GM19239 (cell line): ENCODE measurements at regions not wholly inside any gene's neighbourhood (a gene's known extent, or its start where the extent isn't known, plus 50 kb on each side); places are given as distances from the start of the nearest gene placed in this dataset.

Experiments used
- DNase-seq: peaks from one replicate; pipeline ENCODE4 v3.0.0; 2011; ENCODE audit warnings: low spot score; ENCODE audit not compliant: insufficient read length
- FAIRE-seq: peaks from 2 replicates; lab custom pipeline; 2011; peaks lifted over from hg19 to GRCh38; lab: Jason Lieb, UNC

- no peak for FAIRE-seq
- DNase-seq: no peak
Measured at GRCh38 chr3:110166791-110167190, 829.4 kb upstream of the DPPA4 start.

GRCh38 chr3:110174908-110175307 lies 837.6 kb upstream of the DPPA4 start:
- FAIRE-seq: no peak
- DNase-seq: no peak

- no peak for DNase-seq
- FAIRE-seq: no peak
Measured at GRCh38 chr3:110178965-110179364, 841.6 kb upstream of the DPPA4 start.

GRCh38 chr3:110180733-110181132 lies 843.4 kb upstream of the DPPA4 start:
- DNase-seq (no peak), FAIRE-seq (no peak)

- DNase-seq (no peak), FAIRE-seq (no peak)
Measured at GRCh38 chr3:110181226-110181625, 843.9 kb upstream of the DPPA4 start.

GRCh38 chr3:110184536-110184935 lies 847.2 kb upstream of the DPPA4 start:
- FAIRE-seq (no peak), DNase-seq (no peak)

GRCh38 chr3:110193074-110193473 lies 855.7 kb upstream of the DPPA4 start:
- no peak for DNase-seq
- FAIRE-seq: no peak

- FAIRE-seq (no peak), DNase-seq (no peak)
Measured at GRCh38 chr3:110198717-110199587, 861.6 kb upstream of the DPPA4 start.

GRCh38 chr3:110199588-110199943 lies 862.2 kb upstream of the DPPA4 start:
- no peak for FAIRE-seq
- no peak for DNase-seq

GRCh38 chr3:110210086-110210660 lies 861.4 kb upstream of the NECTIN3 start:
- DNase-seq: no peak
- FAIRE-seq: no peak

- FAIRE-seq (no peak), DNase-seq (no peak)
Measured at GRCh38 chr3:110226645-110227044, 845.0 kb upstream of the NECTIN3 start.

GRCh38 chr3:110227991-110228390 lies 843.6 kb upstream of the NECTIN3 start:
- DNase-seq: no peak
- no peak for FAIRE-seq

GRCh38 chr3:110234831-110235230 lies 836.8 kb upstream of the NECTIN3 start:
- FAIRE-seq (no peak), DNase-seq (no peak)

- no peak for DNase-seq
- no peak for FAIRE-seq
Measured at GRCh38 chr3:110236976-110237610, 834.5 kb upstream of the NECTIN3 start.

- DNase-seq (no peak), FAIRE-seq (no peak)
Measured at GRCh38 chr3:110243081-110243480, 828.5 kb upstream of the NECTIN3 start.

- no peak for DNase-seq
- FAIRE-seq: no peak
Measured at GRCh38 chr3:110246796-110247376, 824.7 kb upstream of the NECTIN3 start.

- no peak for FAIRE-seq
- no peak for DNase-seq
Measured at GRCh38 chr3:110248666-110249065, 823.0 kb upstream of the NECTIN3 start.

GRCh38 chr3:110253794-110254193 lies 817.8 kb upstream of the NECTIN3 start:
- FAIRE-seq (no peak), DNase-seq (no peak)

GRCh38 chr3:110254591-110254990 lies 817.0 kb upstream of the NECTIN3 start:
- FAIRE-seq (no peak), DNase-seq (no peak)

GRCh38 chr3:110261141-110261540 lies 810.5 kb upstream of the NECTIN3 start:
- no peak for DNase-seq
- FAIRE-seq: no peak

GRCh38 chr3:110262896-110263295 lies 808.7 kb upstream of the NECTIN3 start:
- DNase-seq: no peak
- FAIRE-seq: no peak
